ENCODE measurements at regions not wholly inside any gene's neighbourhood (a gene's known extent, or its start where the extent isn't known, plus 50 kb on each side); places are given as distances from the start of the nearest gene placed in this dataset.

DNA sequence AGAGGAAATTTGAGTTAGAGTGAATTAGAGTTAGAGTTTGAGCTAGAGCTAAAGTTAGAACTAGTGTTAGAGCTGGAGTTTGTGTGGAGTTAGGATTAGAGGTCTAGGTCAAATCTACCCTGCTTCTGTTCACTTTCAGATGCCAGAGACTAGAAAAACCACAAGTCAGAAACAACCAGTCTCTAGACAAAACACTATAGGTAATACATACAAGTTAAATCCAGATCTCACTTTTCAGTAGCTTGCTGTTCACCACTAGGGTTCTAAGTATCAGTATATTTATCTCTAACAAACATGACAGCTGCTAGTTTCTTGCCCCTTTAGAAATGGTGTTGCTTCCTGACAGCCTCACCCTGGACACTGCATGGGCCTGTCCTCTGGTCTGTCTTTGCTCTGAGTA lies 300.7 kb downstream of the ARAP2 start:
- H3K9me3 Mint-ChIP-seq (ENCODE audit: low read depth, unreplicated experiment), result no peaks in the 10 kb centered on the region
- H3K4me1 Mint-ChIP-seq (ENCODE audit: low read depth, unreplicated experiment), result no peaks in the 10 kb centered on the region
- no peak overlapping the region for H3K27ac Mint-ChIP-seq (ENCODE audit: unreplicated experiment)
- H3K4me3 Mint-ChIP-seq (ENCODE audit: low read depth, unreplicated experiment), result no peak overlapping the region
- no peaks in the 10 kb centered on the region for H3K36me3 Mint-ChIP-seq (ENCODE audit: insufficient read depth, unreplicated experiment)
- DNase-seq, result no peak
- CTCF ChIA-PET, result no interaction called here
- no peaks in the 10 kb centered on the region for H3K27me3 Mint-ChIP-seq (ENCODE audit: unreplicated experiment)
- intact Hi-C loops (cut with micrococcal nuclease; ENCODE audit: unreplicated experiment), result no loop called here
- BruUV-seq (replicated peaks), result no TSS peak
- TF ChIP-seq, protein P1, sequence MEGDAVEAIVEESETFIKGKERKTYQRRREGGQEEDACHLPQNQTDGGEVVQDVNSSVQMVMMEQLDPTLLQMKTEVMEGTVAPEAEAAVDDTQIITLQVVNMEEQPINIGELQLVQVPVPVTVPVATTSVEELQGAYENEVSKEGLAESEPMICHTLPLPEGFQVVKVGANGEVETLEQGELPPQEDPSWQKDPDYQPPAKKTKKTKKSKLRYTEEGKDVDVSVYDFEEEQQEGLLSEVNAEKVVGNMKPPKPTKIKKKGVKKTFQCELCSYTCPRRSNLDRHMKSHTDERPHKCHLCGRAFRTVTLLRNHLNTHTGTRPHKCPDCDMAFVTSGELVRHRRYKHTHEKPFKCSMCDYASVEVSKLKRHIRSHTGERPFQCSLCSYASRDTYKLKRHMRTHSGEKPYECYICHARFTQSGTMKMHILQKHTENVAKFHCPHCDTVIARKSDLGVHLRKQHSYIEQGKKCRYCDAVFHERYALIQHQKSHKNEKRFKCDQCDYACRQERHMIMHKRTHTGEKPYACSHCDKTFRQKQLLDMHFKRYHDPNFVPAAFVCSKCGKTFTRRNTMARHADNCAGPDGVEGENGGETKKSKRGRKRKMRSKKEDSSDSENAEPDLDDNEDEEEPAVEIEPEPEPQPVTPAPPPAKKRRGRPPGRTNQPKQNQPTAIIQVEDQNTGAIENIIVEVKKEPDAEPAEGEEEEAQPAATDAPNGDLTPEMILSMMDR (IDR thresholded peaks at IDR 0.05; ENCODE audit: unreplicated experiment), result no peak

DNA sequence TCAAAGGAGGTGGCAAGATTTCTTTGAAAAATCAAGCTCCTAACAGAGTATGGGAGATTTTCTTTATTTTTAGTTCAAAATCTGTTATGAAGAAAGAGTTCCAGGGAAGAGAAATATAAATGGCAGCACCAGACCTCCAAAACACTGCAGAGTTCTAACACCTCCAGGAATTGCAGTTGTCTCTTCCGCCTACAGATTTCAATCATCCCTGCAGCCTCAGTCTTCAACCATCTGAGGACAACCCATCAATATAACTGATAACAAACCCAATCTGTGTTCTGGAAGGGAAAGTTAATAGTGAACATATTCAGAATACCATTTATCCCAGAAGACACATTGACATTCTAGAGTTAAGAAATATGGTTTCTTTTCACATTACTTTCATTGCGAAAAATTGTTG lies 296.1 kb downstream of the ARAP2 start:
- BruUV-seq (replicated peaks), result no TSS peak
- intact Hi-C loops (cut with micrococcal nuclease; ENCODE audit: unreplicated experiment), result no loop called here
- no peak overlapping the region for H3K4me3 Mint-ChIP-seq (ENCODE audit: low read depth, unreplicated experiment)
- no peaks in the 10 kb centered on the region for H3K9me3 Mint-ChIP-seq (ENCODE audit: low read depth, unreplicated experiment)
- no peak for DNase-seq
- H3K27me3 Mint-ChIP-seq (ENCODE audit: unreplicated experiment), result no peaks in the 10 kb centered on the region
- TF ChIP-seq, protein P1 (IDR thresholded peaks at IDR 0.05; ENCODE audit: unreplicated experiment), result no peak
- no peak overlapping the region for H3K27ac Mint-ChIP-seq (ENCODE audit: unreplicated experiment)
- no peaks in the 10 kb centered on the region for H3K4me1 Mint-ChIP-seq (ENCODE audit: low read depth, unreplicated experiment)
- H3K36me3 Mint-ChIP-seq (ENCODE audit: insufficient read depth, unreplicated experiment), result no peaks in the 10 kb centered on the region
- CTCF ChIA-PET, result no interaction called here

DNA sequence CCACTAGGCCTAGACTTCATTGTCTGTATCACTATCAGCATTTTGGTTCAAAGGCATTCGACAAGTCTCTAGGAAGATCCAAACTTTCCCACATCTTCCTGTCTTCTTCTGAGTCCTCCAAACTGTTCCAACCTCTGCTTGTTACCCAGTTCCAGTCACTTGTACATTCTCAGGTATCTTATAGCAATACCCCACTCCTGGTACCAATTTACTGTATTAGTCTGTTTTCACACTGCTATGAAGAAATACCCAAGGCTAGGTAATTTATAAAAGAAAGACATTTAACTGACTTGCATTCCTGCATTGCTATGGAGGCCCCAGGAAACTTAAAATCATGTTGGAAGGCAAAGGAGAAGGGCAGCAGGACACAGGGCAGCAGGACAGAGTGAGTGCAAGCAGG lies 293.9 kb downstream of the ARAP2 start:
- H3K36me3 Mint-ChIP-seq (ENCODE audit: insufficient read depth, unreplicated experiment), result no peaks in the 10 kb centered on the region
- CTCF ChIA-PET, result no interaction called here

DNA sequence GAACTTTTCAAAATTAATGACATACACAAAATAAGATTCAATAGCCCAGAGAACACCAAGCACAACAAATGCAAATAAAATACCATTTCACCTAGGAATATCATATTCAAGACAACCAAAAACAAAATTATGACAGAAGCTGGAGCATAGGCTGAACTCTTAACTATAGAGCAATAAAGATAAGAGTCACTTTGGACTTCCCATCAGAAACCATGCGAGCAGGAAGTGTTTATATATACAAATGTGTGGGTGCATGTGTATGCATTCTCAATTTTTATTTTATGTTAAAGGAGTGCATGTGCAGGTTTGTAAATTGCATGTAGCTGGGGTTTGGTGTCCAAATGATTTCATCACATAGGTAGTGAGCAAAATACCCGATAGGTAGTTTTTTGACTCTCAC lies 291.6 kb downstream of the ARAP2 start:
- BruUV-seq (replicated peaks), result no TSS peak
- CTCF ChIA-PET, result no interaction called here
- intact Hi-C loops (cut with micrococcal nuclease; ENCODE audit: unreplicated experiment), result no loop called here

More for the DNA sequence above, 293.9 kb downstream of the ARAP2 start:
- Mint-ChIP-seq H3K4me1 (ENCODE audit: low read depth, unreplicated experiment) (no peaks in the 10 kb centered on the region), H3K27ac (ENCODE audit: unreplicated experiment) (no peak overlapping the region), H3K27me3 (ENCODE audit: unreplicated experiment) (no peaks in the 10 kb centered on the region), H3K4me3 (ENCODE audit: low read depth, unreplicated experiment) (no peak overlapping the region), H3K9me3 (ENCODE audit: low read depth, unreplicated experiment) (no peaks in the 10 kb centered on the region)
- BruUV-seq (replicated peaks), result no TSS peak
- intact Hi-C loops (cut with micrococcal nuclease; ENCODE audit: unreplicated experiment), result no loop called here
- no peak for DNase-seq
- TF ChIP-seq, protein P1 (IDR thresholded peaks at IDR 0.05; ENCODE audit: unreplicated experiment), result no peak

More for the DNA sequence above, 291.6 kb downstream of the ARAP2 start:
- Mint-ChIP-seq H3K27me3 (ENCODE audit: unreplicated experiment) (no peaks in the 10 kb centered on the region), H3K36me3 (ENCODE audit: insufficient read depth, unreplicated experiment) (no peaks in the 10 kb centered on the region), H3K4me1 (ENCODE audit: low read depth, unreplicated experiment) (no peaks in the 10 kb centered on the region), H3K4me3 (ENCODE audit: low read depth, unreplicated experiment) (no peak overlapping the region), H3K27ac (ENCODE audit: unreplicated experiment) (no peak overlapping the region), H3K9me3 (ENCODE audit: low read depth, unreplicated experiment) (no peaks in the 10 kb centered on the region)
- TF ChIP-seq, protein P1 (IDR thresholded peaks at IDR 0.05; ENCODE audit: unreplicated experiment), result no peak
- no peak for DNase-seq

All from Calu3 (cell line).